ENCODE measurements at regions not wholly inside any gene's neighbourhood (a gene's known extent, or its start where the extent isn't known, plus 50 kb on each side); places are given as distances from the start of the nearest gene placed in this dataset.

DNA sequence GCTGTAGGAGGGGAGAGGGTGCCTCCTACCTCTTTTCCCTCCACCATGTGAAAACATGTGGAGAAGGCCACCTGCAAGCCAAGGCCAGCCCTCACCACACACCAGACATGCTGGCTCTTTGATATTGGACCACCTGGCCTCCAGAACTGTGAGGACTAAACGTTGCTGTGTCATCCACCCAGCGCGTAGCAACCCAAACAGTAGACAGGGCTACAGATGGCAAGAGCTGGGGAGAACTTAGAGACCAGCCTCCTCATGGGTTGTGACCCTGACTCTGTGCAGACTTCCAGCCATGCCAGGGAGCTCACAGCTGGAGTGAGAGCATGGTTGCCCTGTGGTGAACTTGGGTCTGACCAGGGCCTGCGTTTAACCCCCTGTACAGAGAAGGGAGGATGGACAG, 195.9 kb upstream of the CST7 start:
- Mint-ChIP-seq H3K27ac (no peak overlapping the region), H3K27me3 (ENCODE audit: insufficient read depth, low read depth) (peaks cover 11% of the 10 kb centered on the region), H3K9me3 (peaks cover 5% of the 10 kb centered on the region), H3K4me1 (peaks cover 28% of the 10 kb centered on the region), H3K4me3 (no peak overlapping the region), H3K36me3 (no peaks in the 10 kb centered on the region)
- no peaks in the 10 kb centered on the region for H4K20me1 ChIP-seq (ENCODE audit: low read depth)
- no peak overlapping the region for H2AFZ ChIP-seq (replicated peaks)
- no peak for DNase-seq (ENCODE audit: low spot score)
- H3K4me1 ChIP-seq: peaks cover 15% of the 10 kb centered on the region
- H3K27me3 ChIP-seq: no peaks in the 10 kb centered on the region
- no peaks in the 10 kb centered on the region for H3K36me3 ChIP-seq
- TF ChIP-seq EZH2 (IDR thresholded peaks at IDR 0.05): no peak
- TF ChIP-seq, protein P1, sequence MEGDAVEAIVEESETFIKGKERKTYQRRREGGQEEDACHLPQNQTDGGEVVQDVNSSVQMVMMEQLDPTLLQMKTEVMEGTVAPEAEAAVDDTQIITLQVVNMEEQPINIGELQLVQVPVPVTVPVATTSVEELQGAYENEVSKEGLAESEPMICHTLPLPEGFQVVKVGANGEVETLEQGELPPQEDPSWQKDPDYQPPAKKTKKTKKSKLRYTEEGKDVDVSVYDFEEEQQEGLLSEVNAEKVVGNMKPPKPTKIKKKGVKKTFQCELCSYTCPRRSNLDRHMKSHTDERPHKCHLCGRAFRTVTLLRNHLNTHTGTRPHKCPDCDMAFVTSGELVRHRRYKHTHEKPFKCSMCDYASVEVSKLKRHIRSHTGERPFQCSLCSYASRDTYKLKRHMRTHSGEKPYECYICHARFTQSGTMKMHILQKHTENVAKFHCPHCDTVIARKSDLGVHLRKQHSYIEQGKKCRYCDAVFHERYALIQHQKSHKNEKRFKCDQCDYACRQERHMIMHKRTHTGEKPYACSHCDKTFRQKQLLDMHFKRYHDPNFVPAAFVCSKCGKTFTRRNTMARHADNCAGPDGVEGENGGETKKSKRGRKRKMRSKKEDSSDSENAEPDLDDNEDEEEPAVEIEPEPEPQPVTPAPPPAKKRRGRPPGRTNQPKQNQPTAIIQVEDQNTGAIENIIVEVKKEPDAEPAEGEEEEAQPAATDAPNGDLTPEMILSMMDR (IDR thresholded peaks at IDR 0.05): no peak
- TF ChIP-seq EZH2phosphoT487 (IDR thresholded peaks at IDR 0.05): no peak
- no peak overlapping the region for H3K4me2 ChIP-seq
- no peak overlapping the region for H3K27ac ChIP-seq
- H3K9me3 ChIP-seq (ENCODE audit: low read depth): no peaks in the 10 kb centered on the region
- peaks cover 4% of the 10 kb centered on the region for H3F3A ChIP-seq (ENCODE audit: low read depth)
- no peak overlapping the region for H3K4me3 ChIP-seq
- H3K9ac ChIP-seq: no peak overlapping the region
- no peaks in the 10 kb centered on the region for H3K79me2 ChIP-seq (ENCODE audit: low read depth)

DNA sequence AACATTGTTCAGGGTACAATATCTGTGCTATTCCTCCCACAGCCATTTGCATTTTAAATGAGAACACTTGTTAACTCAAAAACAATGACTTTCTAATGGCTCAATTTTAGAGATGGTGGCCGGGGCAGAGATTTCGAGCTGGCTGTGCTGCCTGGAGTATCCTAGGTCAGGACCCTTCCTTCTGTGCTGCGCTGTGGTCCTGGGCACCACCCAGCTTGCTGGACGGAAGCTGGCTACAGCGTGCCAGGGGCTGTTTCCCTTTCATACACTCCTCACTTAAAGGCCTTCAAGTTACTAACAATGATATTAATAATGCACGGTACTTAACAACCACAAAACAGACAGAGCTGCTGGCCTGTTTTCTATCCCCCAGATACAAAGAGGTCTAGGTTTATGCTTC, 194.4 kb upstream of the CST7 start:
- H3K27ac ChIP-seq: no peak overlapping the region
- no peak overlapping the region for H3K4me2 ChIP-seq
- peaks cover 15% of the 10 kb centered on the region for H3K4me1 ChIP-seq
- H3K4me3 Mint-ChIP-seq: no peak overlapping the region
- no peak overlapping the region for H3K27ac Mint-ChIP-seq
- H3F3A ChIP-seq (ENCODE audit: low read depth): peaks cover 4% of the 10 kb centered on the region
- no peak overlapping the region for H3K4me3 ChIP-seq
- TF ChIP-seq EZH2phosphoT487 (IDR thresholded peaks at IDR 0.05) (no peak), EZH2 (IDR thresholded peaks at IDR 0.05) (no peak)
- TF ChIP-seq, protein P1 (IDR thresholded peaks at IDR 0.05): no peak
- no peaks in the 10 kb centered on the region for H4K20me1 ChIP-seq (ENCODE audit: low read depth)
- no peaks in the 10 kb centered on the region for H3K27me3 ChIP-seq
- no peaks in the 10 kb centered on the region for H3K36me3 Mint-ChIP-seq
- peaks cover 28% of the 10 kb centered on the region for H3K4me1 Mint-ChIP-seq
- no peak overlapping the region for H3K9ac ChIP-seq
- H3K9me3 ChIP-seq (ENCODE audit: low read depth): no peaks in the 10 kb centered on the region
- peaks cover 17% of the 10 kb centered on the region for H3K9me3 Mint-ChIP-seq
- no peak overlapping the region for H2AFZ ChIP-seq (replicated peaks)
- no peaks in the 10 kb centered on the region for H3K36me3 ChIP-seq
- H3K79me2 ChIP-seq (ENCODE audit: low read depth): no peaks in the 10 kb centered on the region
- H3K27me3 Mint-ChIP-seq (ENCODE audit: insufficient read depth, low read depth): peaks cover 11% of the 10 kb centered on the region
- DNase-seq (ENCODE audit: low spot score): no peak

DNA sequence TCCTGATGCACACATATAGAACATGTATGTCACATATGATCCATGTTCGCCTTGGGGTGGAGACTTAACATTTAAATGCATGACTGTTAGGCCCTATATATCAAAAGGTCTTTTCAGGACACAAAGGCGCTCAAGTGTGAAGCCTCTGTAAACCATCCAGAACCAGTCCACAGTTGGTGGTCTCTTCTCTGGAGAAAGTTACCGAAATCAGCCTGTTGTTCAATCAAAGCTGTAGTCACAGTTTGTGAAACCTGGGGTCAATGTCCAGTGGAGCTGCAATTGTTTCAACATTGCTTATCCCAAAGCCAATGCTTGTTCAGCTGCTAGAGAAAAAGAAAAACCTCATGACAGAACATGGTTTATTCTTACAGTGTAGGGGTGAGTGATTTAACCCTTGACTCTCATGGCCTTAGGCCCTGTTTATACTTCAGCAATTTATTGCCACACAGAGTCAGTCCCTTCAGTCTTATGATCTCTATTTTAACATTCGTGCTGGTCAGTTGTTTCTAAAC, 193.6 kb upstream of the CST7 start:
- peaks cover 28% of the 10 kb centered on the region for H3K4me1 Mint-ChIP-seq
- TF ChIP-seq EZH2phosphoT487 (IDR thresholded peaks at IDR 0.05) (no peak), EZH2 (IDR thresholded peaks at IDR 0.05) (no peak)
- TF ChIP-seq, protein P1 (IDR thresholded peaks at IDR 0.05): no peak
- H3K27ac ChIP-seq: no peak overlapping the region
- no peak overlapping the region for H2AFZ ChIP-seq (replicated peaks)
- H3K4me3 Mint-ChIP-seq: no peak overlapping the region
- peaks cover 21% of the 10 kb centered on the region for H3K9me3 Mint-ChIP-seq
- H3K4me1 ChIP-seq: peaks cover 15% of the 10 kb centered on the region
- H3K4me2 ChIP-seq: peak overlapping the region; percentile 35
- no peaks in the 10 kb centered on the region for H3K9me3 ChIP-seq (ENCODE audit: low read depth)
- H3K9ac ChIP-seq: no peak overlapping the region
- H3K4me3 ChIP-seq: no peak overlapping the region
- no peaks in the 10 kb centered on the region for H3K27me3 ChIP-seq
- H3K27me3 Mint-ChIP-seq (ENCODE audit: insufficient read depth, low read depth): peaks cover 9% of the 10 kb centered on the region
- H3K79me2 ChIP-seq (ENCODE audit: low read depth): no peaks in the 10 kb centered on the region
- peak overlapping the region; percentile 23 for H3K27ac Mint-ChIP-seq
- H3K36me3 ChIP-seq: no peaks in the 10 kb centered on the region
- peaks cover 4% of the 10 kb centered on the region for H3F3A ChIP-seq (ENCODE audit: low read depth)
- DNase-seq (ENCODE audit: low spot score): peak; percentile 40
- H3K36me3 Mint-ChIP-seq: no peaks in the 10 kb centered on the region
- H4K20me1 ChIP-seq (ENCODE audit: low read depth): no peaks in the 10 kb centered on the region

Data from neural progenitor cell (in vitro differentiated cells).